ENCODE measurements at regions not wholly inside any gene's neighbourhood (a gene's known extent, or its start where the extent isn't known, plus 50 kb on each side); places are given as distances from the start of the nearest gene placed in this dataset.

DNA sequence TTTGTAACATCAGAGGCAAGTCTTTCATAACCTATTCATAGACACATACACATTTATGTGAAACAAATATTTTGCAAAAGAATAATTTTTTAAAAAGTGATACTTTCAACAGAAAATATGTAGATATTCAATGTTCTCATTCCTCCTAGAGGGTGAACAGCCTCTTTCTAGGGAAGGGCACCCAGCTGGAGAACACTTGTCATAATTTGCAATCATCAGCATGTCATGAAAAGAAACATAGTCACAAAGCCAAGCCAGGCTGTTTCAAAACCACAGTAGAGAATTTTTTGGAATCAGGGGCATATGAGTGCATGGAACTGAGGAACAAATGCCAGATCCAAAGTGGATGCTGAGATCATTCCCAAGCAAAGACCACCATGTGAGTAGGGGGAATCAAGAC is 406.9 kb upstream of the ADAMTS9 start:
- TF ChIP-seq, protein P1, sequence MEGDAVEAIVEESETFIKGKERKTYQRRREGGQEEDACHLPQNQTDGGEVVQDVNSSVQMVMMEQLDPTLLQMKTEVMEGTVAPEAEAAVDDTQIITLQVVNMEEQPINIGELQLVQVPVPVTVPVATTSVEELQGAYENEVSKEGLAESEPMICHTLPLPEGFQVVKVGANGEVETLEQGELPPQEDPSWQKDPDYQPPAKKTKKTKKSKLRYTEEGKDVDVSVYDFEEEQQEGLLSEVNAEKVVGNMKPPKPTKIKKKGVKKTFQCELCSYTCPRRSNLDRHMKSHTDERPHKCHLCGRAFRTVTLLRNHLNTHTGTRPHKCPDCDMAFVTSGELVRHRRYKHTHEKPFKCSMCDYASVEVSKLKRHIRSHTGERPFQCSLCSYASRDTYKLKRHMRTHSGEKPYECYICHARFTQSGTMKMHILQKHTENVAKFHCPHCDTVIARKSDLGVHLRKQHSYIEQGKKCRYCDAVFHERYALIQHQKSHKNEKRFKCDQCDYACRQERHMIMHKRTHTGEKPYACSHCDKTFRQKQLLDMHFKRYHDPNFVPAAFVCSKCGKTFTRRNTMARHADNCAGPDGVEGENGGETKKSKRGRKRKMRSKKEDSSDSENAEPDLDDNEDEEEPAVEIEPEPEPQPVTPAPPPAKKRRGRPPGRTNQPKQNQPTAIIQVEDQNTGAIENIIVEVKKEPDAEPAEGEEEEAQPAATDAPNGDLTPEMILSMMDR (IDR thresholded peaks at IDR 0.05) = no peak
- TF ChIP-seq POLR2A (IDR thresholded peaks at IDR 0.05) = no peak

Data from thyroid gland (tissue), 4 donors.